GM18507 (cell line): ENCODE measurements at regions not wholly inside any gene's neighbourhood (a gene's known extent, or its start where the extent isn't known, plus 50 kb on each side); places are given as distances from the start of the nearest gene placed in this dataset.

Experiments
- DNase-seq: peaks from one replicate; pipeline ENCODE4 v3.0.0; 2011; ENCODE audit warnings: low read depth; ENCODE audit not compliant: insufficient read length; ENCODE audit errors: extremely low spot score
- FAIRE-seq: peaks from 2 replicates; lab custom pipeline; 2011; peaks lifted over from hg19 to GRCh38; lab: Jason Lieb, UNC

- DNase-seq = no peak
- no peak for FAIRE-seq
Measured at GRCh38 chr18:56200381-56200911, 437.9 kb downstream of the TXNL1 start.

GRCh38 chr18:56199580-56200330, 438.6 kb downstream of the TXNL1 start:
- FAIRE-seq = no peak
- DNase-seq = no peak

DNA sequence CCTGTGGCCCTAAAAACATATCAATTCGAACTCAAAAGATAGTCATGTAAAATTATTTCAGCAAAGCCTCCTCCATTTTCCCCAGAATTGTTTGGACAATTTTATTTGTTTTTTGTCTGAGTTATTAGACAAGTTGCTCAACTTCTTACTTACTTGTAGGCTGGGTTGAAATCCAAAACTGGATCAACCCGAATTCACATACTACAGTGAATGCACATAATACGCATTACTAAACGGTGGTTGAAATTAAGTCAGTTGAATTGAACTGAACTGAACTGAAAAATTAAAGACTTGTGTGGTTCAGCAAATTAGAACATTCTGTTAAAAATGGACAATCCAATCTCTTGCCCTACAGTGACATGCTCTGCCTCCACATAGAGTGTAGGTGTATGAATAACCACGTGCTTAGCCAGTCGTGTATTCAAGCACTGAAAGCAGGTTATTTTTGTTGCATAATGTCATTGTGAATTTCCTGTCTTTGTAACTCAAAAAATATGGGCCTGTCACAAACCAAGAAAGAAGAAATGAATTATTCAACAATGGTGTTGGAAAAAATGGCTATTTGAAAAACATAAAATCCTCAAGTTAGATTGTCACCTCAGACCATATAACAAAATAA, 441.0 kb downstream of the TXNL1 start:
- FAIRE-seq (no peak), DNase-seq (no peak)

GRCh38 chr18:56196495-56197225, 441.7 kb downstream of the TXNL1 start:
- no peak for DNase-seq
- FAIRE-seq = no peak

- DNase-seq (no peak), FAIRE-seq (no peak)
Measured at GRCh38 chr18:56191334-56191733, 447.1 kb downstream of the TXNL1 start.

- DNase-seq (no peak), FAIRE-seq (no peak)
Measured at GRCh38 chr18:56189615-56190014, 448.8 kb downstream of the TXNL1 start.

DNA sequence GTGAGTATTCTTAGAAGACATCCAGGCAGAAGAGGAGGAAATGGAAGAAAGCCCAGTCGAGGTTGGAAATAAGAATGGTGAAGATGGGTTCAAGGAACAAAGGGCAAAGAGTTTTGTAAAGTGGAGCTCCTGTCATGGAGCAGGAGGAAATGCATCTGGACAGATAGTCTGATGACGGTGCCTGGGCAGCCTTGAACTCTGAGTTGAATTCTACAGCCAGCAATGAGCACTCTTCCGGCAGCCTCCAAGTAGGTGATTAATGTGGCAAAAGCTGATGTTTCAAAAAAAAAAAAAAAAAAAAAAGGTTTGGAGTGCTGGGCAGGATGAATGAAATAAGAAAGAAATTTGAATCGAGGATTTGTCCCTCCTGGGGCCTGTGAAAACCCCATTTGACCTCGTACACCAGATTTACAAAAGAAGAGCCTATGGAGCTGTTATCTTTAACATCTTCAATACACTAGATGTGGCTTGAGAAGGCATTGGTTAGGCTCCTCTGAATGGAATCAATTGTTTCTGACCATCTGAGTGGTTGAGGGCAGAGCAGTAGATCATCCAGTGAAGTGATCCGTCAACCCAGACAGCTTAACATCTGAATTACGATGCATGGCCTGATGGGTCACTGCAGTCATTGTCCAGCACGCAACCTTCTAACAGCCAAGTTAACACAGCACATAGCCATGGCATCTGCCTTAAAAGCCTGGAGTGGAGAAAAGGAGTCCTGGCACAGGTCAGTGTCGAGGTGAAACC, 449.7 kb downstream of the TXNL1 start:
- FAIRE-seq (no peak), DNase-seq (no peak)

DNA sequence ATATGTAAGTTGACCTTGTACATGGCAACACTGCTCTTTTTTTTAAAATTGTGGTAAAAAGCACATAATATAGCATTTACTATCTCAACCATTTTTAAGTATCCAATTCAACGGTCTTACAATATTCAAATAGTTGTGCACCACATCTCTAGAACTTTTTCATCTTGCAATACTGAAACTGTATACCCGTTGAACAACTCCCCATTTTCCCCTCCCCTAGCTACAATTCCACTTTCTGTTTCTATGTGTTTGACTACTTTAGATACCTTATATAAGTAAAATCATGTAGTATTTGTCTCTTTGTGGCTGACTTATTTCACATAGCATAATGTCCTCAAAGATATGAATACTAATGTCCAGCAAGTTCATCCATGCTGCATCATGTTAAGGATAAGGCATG, 452.1 kb downstream of the TXNL1 start:
- DNase-seq (no peak), FAIRE-seq (no peak)

DNA sequence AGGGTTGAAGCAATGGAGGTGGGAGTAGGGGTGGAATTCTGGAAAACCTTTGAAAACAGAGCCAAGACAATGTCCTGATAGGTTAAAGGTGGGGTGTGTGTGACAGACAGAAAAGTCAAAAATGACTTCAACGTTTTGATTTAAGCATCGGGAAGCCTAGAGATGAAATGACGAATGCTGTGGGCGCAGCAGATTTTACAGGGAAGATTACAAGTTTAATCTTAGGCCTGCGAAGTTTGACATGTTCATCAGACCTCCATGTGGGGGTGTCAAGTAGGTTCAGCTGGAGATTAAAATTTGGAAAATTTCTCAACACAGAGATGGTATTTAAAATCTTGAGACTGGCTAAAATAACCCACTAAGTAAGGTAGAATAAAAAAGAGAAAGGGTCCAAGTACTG, 453.3 kb downstream of the TXNL1 start:
- no peak for DNase-seq
- FAIRE-seq = no peak

GRCh38 chr18:56176751-56177150, 461.6 kb downstream of the TXNL1 start:
- no peak for DNase-seq
- FAIRE-seq = no peak

DNA sequence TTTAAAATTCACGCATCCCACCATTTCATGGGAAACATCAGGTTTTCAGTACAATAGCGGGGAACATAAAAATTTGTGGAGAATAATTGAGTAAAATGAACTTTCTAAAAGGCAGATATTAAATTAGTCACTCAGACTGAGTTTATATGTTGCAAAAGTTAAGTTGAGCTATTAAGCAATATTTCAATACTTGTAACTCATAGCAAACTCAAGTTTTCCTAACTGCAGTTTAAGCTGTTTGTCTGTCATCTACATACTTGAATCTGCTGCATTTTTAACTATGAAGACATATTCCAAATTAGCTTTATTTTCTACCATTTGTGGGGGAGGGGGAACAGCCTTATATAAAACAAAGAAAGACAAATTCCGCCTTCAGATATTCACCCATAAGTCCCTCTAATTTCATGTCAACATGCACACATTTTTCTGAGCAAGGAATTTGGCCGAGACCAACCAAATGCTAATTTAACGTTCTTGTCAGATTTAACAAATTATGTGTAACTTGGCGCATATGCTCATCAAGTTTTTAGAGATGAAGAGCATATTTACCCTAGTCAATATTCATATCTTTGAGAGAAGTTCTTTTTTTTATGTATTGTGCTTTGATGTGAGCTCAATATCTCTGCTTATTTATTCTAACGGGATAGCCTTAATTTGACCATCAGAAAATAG, 462.9 kb downstream of the TXNL1 start:
- FAIRE-seq (no peak), DNase-seq (no peak)

GRCh38 chr18:56173542-56174220, 464.7 kb downstream of the TXNL1 start:
- DNase-seq (no peak), FAIRE-seq (no peak)

DNA sequence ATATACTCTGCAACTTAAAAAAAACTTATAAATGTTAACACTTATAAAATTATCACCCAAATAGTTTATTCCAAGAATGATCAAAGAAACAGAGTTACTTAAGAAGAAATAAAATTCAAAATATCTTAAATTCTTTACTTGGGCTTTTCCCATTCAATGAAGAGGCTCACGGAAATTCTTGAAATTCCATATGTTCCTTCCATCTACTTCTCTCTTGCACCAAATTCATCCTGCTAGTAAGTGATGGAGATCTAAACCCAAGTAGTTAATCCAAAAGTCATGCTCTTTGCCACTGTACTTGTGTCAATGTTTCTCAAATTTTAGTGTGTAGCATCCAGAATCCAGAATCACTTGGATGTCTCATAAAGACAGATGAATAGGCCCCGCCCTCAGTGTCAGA, 465.9 kb downstream of the TXNL1 start:
- FAIRE-seq (no peak), DNase-seq (no peak)

- FAIRE-seq = no peak
- DNase-seq = no peak
Measured at GRCh38 chr18:56171848-56172247, 466.5 kb downstream of the TXNL1 start.

DNA sequence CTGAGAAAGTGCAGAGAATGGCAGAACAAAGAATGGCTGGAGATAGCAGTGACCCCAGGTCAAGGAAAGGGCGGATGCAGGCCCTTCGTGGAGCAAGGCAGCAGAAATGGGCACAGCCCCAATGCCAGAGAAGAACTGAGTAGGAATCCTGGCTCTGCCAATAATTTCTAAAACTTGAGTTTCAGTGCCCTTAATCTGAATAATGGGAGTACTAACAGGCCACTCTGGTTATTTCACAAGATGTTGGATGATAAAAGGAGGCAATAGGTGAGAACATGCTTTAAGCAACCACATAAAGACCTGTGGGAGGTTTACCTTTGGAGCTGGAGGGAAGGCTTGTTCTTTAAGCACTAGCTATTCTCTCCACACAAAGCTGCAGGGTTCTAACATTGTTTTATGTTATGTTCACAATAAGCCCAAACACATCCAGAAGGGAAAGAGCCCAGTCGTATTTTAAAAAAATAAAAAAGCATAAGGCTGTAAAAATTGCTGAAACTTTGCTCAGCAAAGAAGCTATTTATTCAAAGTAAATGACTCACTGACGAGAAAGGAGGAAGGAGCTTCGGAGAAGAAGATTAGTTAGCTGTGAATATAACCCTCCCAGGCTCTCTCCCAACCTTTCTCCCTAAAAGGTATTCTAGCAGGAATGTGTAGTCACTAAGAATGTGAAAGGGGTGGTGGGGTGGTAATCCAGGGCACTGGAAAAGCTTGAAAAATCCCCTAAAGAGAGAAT, 470.2 kb downstream of the TXNL1 start:
- FAIRE-seq = no peak
- no peak for DNase-seq

DNA sequence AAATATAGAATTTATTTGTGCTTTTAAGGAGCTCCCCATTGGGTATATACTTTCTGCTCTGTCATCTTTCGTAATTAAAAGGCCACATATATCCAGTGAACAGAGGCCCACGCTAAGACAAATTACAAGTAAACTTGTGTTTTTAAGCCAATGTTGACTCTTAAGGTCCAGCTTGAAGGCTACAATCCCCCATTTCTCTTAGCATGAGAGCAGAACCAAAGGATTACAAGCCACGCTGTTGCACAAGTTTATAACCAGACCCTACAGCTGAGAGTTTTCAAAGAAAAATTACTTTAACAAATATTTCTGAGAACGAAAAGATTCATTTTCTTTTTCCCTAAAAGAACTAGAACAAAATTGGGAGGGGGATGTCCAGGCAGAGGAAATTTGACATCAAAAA, 471.0 kb downstream of the TXNL1 start:
- no peak for FAIRE-seq

GRCh38 chr18:56166914-56167313, 471.5 kb downstream of the TXNL1 start:
- DNase-seq = no peak
- FAIRE-seq = no peak

More for the DNA sequence above, 471.0 kb downstream of the TXNL1 start:
- no peak for DNase-seq
